CD4-positive, alpha-beta T cell treated with Interleukin-1 beta for 1 hour (primary cell): ENCODE measurements at regions not wholly inside any gene's neighbourhood (a gene's known extent, or its start where the extent isn't known, plus 50 kb on each side); places are given as distances from the start of the nearest gene placed in this dataset.
"Not testable (repeated sequence)": the region's sequence is repeated elsewhere in the genome, so short reads cannot be mapped to it uniquely, and the experiment has no call there.

ENCODE experiments used
- DNase-seq, 2 donors: peaks; one replicate each; pipeline ENCODE4 v3.0.0-alpha.2; 2020 to 2022

GRCh38 chr2:34892766-34893165 lies 1293.7 kb upstream of the FAM98A start:
- no peak for DNase-seq

DNA sequence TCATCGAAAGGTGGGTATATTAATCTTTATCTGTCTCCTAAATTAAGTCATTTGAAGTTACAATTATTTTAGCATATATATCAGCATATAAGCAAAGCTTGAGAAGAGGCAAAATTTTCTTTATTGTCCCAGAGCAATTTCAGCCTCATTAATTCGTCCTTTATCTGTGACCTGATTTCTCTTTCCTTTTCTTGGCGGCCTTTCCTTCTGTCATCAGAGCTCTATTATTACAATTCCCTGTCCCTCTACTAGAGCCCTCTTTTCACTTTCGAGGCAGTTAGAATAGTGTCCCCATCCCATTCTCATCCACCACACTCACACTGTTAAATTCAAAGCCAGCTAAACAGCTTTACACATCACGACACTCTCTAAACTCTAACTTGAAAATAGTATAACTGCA lies 1293.2 kb upstream of the FAM98A start:
- DNase-seq, result no peak

DNA sequence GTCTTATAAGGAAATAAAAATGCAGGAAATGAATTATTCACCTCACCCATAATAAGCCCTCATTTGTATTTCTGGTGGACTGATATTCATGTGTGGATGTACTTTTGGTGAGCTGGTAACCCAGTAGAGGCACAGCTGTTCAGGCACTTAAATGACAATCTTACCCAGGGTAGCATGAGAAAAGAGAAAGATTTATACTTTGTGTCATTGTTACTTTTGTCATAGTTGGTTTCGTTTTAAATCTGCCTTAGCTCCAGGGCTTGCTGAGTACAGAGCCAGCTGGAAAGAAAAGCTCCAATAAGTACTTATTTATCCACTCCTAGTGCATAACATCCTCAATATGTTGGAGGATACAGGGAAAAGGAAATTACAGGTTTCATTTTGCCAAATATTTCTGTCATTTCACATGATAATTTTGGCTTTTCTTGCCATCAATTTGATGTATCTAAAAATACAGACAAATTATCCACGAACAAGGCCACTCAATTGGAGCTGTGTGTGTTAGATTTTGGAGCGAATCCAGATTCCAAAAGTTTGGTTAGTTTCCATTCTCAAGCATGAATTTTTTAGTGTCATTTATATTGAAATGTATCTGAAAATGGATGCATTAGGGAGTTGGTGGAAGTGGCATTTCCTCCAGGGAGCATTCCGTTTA lies 1276.1 kb upstream of the FAM98A start:
- no peak for DNase-seq

DNA sequence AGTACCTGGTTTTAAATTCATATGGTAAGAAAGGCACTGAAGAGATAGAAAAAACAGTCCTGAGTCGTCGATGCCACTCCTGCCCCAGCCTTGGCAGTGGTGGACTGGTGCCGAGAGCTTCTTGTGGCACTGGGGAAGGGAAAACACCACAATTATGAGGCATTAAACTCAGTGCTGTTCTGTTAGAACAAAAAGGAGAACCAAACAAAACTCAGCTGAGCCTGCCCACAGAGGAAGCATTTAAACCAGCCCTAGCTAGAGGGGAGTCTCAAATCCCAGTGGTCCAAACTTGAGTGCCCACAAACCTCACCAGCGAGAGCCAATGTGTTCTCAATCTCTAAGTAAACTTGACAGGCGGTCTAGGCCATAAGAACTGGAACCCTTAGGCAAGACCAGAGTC lies 1254.5 kb upstream of the FAM98A start:
- no peak for DNase-seq

- DNase-seq, result no peak
These were observed 1252.7 kb upstream of the FAM98A start for GRCh38 chr2:34851804-34852203.

GRCh38 chr2:34849827-34850226 lies 1250.7 kb upstream of the FAM98A start:
- DNase-seq, result no peak

DNA sequence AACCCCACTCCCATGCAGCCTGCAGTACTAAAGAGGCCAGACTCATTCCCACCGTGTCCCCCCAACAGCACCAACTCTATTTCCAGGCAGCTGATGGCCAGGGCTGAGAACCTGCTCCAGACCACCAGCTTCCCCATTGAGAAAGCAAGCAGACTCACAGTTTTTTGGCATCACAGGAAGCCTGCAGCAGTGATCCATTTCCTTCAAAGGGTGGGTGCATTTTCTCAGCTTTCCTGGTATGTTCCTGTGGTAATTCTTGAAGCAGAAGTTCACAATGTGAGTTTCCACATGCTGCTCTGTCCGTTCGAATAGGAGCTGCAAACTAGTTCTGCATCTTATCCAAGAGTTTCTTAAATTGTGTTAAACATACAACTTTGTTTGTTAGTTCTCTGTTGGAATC lies 1249.6 kb upstream of the FAM98A start:
- DNase-seq, result no peak

DNA sequence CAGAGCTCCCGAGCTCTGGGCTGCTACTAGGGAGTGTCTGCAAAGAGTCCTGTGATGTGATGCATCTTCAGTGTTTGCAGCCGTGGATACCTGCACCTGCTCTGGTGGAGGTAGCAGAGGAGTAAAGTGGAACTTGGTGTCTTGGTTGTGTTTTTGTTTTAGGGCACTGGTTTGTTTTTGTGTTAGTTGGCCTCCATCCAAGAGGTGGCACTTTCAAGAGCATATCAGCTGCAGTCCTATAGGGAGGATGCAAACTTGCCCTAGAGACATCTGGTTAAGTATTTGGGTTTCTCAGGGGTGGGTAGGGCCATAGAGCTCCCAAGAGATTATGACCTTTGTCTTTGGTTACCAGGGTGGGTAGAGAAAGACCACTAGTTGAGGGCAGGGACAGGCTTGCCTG lies 1249.0 kb upstream of the FAM98A start:
- DNase-seq, result no peak

DNA sequence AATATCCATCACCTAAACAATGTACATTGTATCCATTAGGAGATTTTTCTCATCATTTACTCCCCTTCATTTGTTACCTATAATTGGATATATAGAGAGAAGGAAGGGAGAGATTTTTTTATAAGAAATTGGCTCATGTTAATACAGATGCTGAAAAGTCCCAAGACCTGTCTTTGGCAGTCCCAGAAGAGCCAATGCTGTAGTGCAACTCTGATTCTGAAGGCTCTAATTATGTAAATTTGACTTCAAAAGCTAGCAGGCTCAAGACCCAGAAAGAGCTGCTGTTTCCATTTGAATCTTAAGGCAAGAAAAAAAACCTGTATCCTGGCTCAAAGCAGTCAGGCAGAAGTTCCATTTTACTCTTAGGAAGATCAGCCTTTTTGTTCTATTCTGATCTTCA lies 1245.5 kb upstream of the FAM98A start:
- no peak for DNase-seq

DNA sequence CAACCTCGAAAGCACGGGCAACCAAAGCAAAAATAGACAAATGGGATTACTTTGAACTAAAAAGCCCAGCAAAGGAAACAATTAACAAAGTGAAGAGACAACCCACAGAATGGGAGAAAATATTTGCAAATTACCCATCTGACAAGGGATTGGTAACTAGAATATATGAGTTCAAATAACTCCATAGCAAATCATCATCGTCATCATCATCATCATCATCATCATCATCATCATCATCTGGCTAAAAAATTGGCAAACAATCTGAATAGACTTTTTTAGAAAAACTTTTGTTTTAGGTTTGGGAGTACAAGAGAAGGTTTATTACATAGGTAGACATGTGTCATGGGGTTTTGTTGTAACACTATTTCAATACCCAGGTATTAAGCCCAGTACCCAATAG lies 1239.3 kb upstream of the FAM98A start:
- DNase-seq, result no peak

GRCh38 chr2:34836361-34836760 lies 1237.3 kb upstream of the FAM98A start:
- no peak for DNase-seq

GRCh38 chr2:34831096-34831495 lies 1232.0 kb upstream of the FAM98A start:
- DNase-seq, result no peak

DNA sequence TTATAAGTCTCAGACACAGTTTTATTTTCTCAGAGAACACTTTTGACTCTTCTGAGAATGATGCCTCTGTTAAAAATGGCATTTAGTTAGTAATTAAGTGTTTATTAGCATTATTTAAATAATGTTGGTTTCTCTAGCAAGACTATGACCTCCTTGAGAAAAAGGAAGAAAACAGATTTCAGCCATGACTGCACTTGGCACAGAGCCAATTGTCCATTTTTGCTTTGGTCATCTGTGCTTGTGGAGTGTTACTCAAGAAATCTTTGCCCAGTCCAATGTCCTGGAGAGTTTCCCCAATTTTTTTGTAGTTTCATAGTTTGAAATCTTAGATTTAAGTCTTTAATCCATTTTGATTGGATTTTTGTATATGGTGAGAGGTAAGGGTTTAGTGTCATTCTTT lies 1229.4 kb upstream of the FAM98A start:
- no peak for DNase-seq

DNA sequence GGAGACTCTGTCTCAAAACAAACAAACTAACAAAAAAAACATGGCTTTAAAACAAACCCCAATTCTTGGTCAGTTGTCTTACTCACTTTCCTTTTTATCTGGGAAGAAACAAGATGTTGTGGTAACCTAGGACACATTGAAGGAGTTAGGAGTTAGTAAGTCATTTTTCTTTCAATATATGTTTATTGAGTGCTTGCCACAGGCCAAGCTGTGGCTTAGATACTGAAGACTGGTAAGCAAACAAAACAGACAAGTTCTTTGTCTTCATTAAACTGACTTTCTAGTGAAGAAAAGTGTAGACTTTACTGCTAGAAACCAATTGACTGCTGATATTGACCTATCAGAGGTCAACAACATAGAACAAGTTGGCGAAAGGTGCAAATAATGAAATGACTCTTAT lies 1228.3 kb upstream of the FAM98A start:
- no peak for DNase-seq

GRCh38 chr2:34825686-34826085 lies 1226.6 kb upstream of the FAM98A start:
- DNase-seq, result no peak

- no peak for DNase-seq
These were observed 1223.5 kb upstream of the FAM98A start for GRCh38 chr2:34822616-34823015.

GRCh38 chr2:34815052-34815741 lies 1216.1 kb upstream of the FAM98A start:
- DNase-seq, result no peak

DNA sequence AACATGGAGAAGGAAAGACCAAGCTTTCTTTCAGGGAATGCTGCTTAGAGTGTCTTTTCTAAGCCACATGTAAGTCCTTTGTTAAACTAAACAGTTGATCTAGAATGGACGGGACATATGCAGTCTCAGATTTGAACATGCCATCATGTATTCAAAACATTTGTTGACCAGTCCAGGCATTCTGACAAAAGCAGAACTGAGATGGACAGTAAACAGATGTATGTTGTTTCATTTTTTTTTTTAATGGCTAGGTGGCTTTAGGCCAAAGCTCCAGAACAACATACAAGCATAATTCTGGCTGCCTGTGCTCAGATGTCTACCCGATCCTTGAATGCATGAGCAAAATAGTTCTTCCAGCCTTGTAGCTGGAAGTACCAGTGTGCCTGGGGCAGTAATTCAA lies 1211.4 kb upstream of the FAM98A start:
- no peak for DNase-seq

DNA sequence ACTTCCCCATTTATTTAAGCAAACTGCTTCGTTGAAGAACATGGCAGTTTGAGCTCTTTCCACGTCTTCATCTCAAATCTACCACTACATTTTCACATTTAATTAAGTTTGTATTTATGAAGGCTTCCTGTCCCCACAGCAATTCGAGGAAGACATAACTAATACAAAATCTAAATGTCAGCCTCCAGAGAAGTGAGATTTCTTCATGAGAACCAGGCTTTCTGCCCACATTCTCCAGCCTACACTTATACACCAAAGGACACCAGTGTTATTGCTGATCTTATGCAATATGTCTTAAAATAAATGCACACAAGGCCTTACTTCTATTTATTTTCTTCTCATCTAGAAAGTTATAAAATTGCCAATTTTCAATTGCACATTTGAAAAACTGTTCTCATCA lies 1209.3 kb upstream of the FAM98A start:
- no peak for DNase-seq

DNA sequence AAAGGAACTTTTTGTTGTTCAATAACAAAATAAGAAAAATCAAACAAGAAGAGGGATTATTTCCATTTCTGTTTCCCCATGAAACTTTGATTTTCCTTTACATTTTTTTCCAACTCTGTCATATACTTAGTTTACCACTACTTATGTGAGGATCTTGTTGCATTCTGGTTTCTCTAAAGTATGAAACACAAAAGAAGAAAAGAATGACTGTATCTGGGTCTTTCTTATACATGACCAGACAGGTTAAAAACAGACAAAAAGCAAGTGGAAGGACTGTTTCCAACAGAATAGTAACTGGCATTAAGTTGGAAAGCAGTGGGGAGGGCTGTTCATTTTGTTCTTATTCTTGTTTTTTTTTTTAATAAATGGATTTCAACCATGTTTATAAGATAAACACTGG lies 1207.8 kb upstream of the FAM98A start:
- no peak for DNase-seq

- no peak for DNase-seq
These were observed 1207.3 kb upstream of the FAM98A start for GRCh38 chr2:34806396-34806795.

- DNase-seq, result no peak
These were observed 1200.5 kb upstream of the FAM98A start for GRCh38 chr2:34799556-34799955.

- not testable (repeated sequence) for DNase-seq
These were observed 1196.5 kb upstream of the FAM98A start for GRCh38 chr2:34795586-34795985.

DNA sequence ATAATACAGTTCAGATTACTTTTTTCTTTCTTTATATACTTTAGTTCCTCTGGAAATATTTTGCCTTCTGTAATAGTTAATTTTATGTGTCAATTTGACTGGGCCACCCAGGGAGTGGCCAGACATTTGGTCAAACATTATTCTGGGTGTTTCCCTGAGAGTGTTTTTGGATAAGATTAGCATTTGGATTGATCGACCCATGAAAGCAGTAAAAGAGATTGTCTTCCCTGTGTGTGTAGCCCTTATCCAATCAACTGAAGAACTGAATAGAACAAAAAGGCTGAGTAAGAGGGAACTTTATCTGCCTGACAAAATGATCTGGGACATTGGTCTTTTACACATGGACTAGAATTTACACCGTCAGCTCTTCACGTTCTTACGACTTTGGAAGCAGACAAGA lies 1190.1 kb upstream of the FAM98A start:
- DNase-seq, result no peak

GRCh38 chr2:34787341-34787740 lies 1188.2 kb upstream of the FAM98A start:
- no peak for DNase-seq
